Liver (tissue), 8 donors: ENCODE measurements at regions not wholly inside any gene's neighbourhood (a gene's known extent, or its start where the extent isn't known, plus 50 kb on each side); places are given as distances from the start of the nearest gene placed in this dataset.

Experiments used
- DNase-seq: peaks from one replicate; pipeline ENCODE4 v3.0.0-alpha.2; 2017; ENCODE audit warnings: low spot score
- H3K27ac ChIP-seq, 2 donors: one replicate each; pipeline ENCODE4 v1.7.0; 2013; ENCODE audit warnings: inconsistent platforms in 2 of 2, low read length in 2 of 2, control low read depth in 1 of 2, low read depth in 1 of 2, mild to moderate bottlenecking in 1 of 2
- H3K27me3 ChIP-seq, 4 donors: one replicate each; pipeline versions ENCODE4 v1.6.1 to v1.7.0; 2013; ENCODE audit warnings: low read length in 3 of 4, inconsistent platforms in 1 of 4, mild to moderate bottlenecking in 1 of 4, moderate library complexity in 1 of 4; ENCODE audit not compliant: control insufficient read depth in 4 of 4, insufficient read depth in 4 of 4
- H3K36me3 ChIP-seq, 4 donors: one replicate each; pipeline versions ENCODE4 v1.6.1 to v1.7.0; 2013; ENCODE audit warnings: low read length in 3 of 4, mild to moderate bottlenecking in 3 of 4, low read depth in 1 of 4, moderate library complexity in 1 of 4; ENCODE audit not compliant: control insufficient read depth in 4 of 4, insufficient read depth in 3 of 4
- H3K4me1 ChIP-seq, 4 donors: one replicate each; pipeline versions ENCODE4 v1.6.1 to v1.7.0; 2013; ENCODE audit warnings: low read length in 3 of 4, mild to moderate bottlenecking in 3 of 4, moderate library complexity in 1 of 4; ENCODE audit not compliant: control insufficient read depth in 4 of 4, insufficient read depth in 4 of 4
- H3K4me3 ChIP-seq, 3 donors: one replicate each; pipeline versions ENCODE4 v1.6.1 to v1.7.0; 2013; ENCODE audit warnings: low read length in 3 of 3, control low read depth in 1 of 3, low read depth in 1 of 3, mild to moderate bottlenecking in 1 of 3
- H3K9ac ChIP-seq, 2 donors: one replicate each; pipeline ENCODE4 v1.7.0; 2013; ENCODE audit warnings: low read length in 2 of 2, mild to moderate bottlenecking in 2 of 2, moderate library complexity in 2 of 2, control low read depth in 1 of 2, low read depth in 1 of 2
- H3K9me3 ChIP-seq, 4 donors: one replicate each; pipeline versions ENCODE4 v1.6.1 to v1.7.0; 2013; ENCODE audit warnings: low read length in 3 of 4; ENCODE audit not compliant: control insufficient read depth in 4 of 4
- ATF3 ChIP-seq: IDR thresholded peaks from 2 replicates; pipeline ENCODE4 v1.6.1; 2016; ENCODE audit warnings: antibody characterized with exemption
- CTCF ChIP-seq: fragments of 150-350 bp; IDR thresholded peaks from 2 replicates; pipeline ENCODE4 v1.5.1; 2017; ENCODE audit warnings: improper control_type of control experiment, low read depth, low read length; ENCODE audit not compliant: missing input control
- EGR1 ChIP-seq, 2 donors: IDR thresholded peaks; 2 replicates each; pipeline ENCODE4 v1.6.1; 2016 to 2018; ENCODE audit warnings: antibody characterized with exemption in 2 of 2, low read depth in 2 of 2
- FOXA1 ChIP-seq: IDR thresholded peaks from 2 replicates; pipeline ENCODE4 v1.6.1; 2016; ENCODE audit warnings: antibody characterized with exemption
- FOXA2 ChIP-seq: IDR thresholded peaks from 2 replicates; pipeline ENCODE4 v1.6.1; 2016; ENCODE audit warnings: antibody characterized with exemption
- GABPA ChIP-seq, 2 donors: IDR thresholded peaks in 1 of 2; conservative IDR thresholded peaks in 1 of 2; 2 replicates each; pipeline ENCODE4 v1.6.1; 2016; ENCODE audit warnings: antibody characterized with exemption in 2 of 2, mild to moderate bottlenecking in 1 of 2, moderate library complexity in 1 of 2
- HNF4A ChIP-seq, 2 donors: conservative IDR thresholded peaks; 2 replicates each; pipeline ENCODE4 v1.6.1; 2016; ENCODE audit warnings: antibody characterized with exemption in 2 of 2, mild to moderate bottlenecking in 2 of 2
- JUND ChIP-seq, 2 donors: IDR thresholded peaks; 2 replicates each; pipeline ENCODE4 v1.6.1; 2016; ENCODE audit warnings: antibody characterized with exemption in 2 of 2
- MAX ChIP-seq: IDR thresholded peaks from 2 replicates; pipeline ENCODE4 v1.6.1; 2016; ENCODE audit warnings: antibody characterized with exemption
- NR2F2 ChIP-seq: IDR thresholded peaks from 2 replicates; pipeline ENCODE4 v1.6.1; 2016; ENCODE audit warnings: antibody characterized with exemption
- RAD21 ChIP-seq, 2 donors: IDR thresholded peaks; 2 replicates each; pipeline ENCODE4 v1.6.1; 2016; ENCODE audit warnings: antibody characterized with exemption in 2 of 2, mild to moderate bottlenecking in 2 of 2
- REST ChIP-seq: IDR thresholded peaks from 2 replicates; pipeline ENCODE4 v1.6.1; 2016; ENCODE audit warnings: antibody characterized with exemption, mild to moderate bottlenecking
- RXRA ChIP-seq, 2 donors: IDR thresholded peaks; 2 replicates each; pipeline ENCODE4 v1.6.1; 2017 to 2018; ENCODE audit warnings: antibody characterized with exemption in 2 of 2, mild to moderate bottlenecking in 1 of 2
- SP1 ChIP-seq: IDR thresholded peaks from 2 replicates; pipeline ENCODE4 v1.6.1; 2018; ENCODE audit warnings: antibody characterized with exemption, mild to moderate bottlenecking
- TAF1 ChIP-seq: conservative IDR thresholded peaks from 2 replicates; pipeline ENCODE4 v1.6.1; 2016; ENCODE audit warnings: antibody characterized with exemption, mild to moderate bottlenecking
- YY1 ChIP-seq: IDR thresholded peaks from 2 replicates; pipeline ENCODE4 v1.6.1; 2016; ENCODE audit warnings: antibody characterized with exemption, mild to moderate bottlenecking
- WGBS: extraction: QIAGEN DNeasy Blood & Tissue Kit; methylation state at CpG from one replicate; pipeline ENCODE4 v1.1.7; 2013; 5-methylcytosine and 5-hydroxymethylcytosine counted together
- TF ChIP-seq, protein P1 (sequence below): IDR thresholded peaks from 2 replicates; pipeline ENCODE4 v1.6.1; 2016; ENCODE audit warnings: antibody characterized with exemption
- donor health status: healthy.
- donor health status: healthy.
- donor health status: healthy.
- donor health status: healthy.
- donor health status: healthy.

DNA sequence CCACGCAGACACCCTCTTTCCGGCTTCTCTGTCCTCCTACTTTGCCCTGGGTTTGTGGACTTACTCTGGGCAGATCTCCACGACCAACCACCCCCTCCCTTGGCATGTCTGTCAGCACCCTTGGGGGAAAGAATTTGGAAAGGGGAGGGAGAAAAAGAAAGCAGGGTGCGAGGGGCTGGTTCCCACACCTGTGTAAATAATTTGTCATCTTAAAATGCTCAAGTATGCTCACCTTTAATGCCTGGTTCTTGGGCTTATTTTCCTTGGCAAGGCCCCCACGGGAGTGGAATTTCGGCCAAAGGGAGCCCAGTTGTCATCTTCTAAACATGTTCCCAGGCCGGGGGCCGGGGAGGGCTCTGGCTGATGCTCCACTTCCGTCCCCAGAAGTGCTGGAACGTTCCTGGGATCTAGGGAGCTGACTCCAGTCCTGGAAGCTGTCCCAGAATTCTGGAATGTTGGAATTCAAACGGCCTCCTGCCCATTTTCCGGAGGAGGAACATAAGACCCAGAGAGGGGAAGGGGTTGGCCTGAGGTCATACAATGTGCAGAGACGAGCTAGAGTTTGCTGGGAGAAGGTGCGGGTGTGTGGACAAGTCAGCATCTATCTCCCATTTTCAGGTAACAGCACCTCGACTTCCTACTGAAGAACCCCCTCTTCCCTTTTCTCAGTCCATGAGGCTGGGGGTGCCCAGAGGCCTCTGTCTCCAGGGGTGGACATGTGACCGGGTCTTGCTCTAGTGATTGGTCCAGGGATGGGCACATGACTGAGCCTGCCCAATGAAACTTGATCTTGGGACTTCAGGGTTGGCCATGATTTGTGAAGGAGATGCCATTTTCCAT lies 122.3 kb downstream of the CEBPB start (continued):
- TF ChIP-seq NR2F2 (peak; percentile 91), GABPA (IDR thresholded peaks at IDR 0.05 in 1 of 2, conservative IDR thresholded peaks at IDR 0.05 in 1 of 2) (peak; percentile 31 to 63), SP1 (peak; percentile 74), RAD21 (IDR thresholded peaks at IDR 0.05) (peak; percentile 46 to 57), TAF1 (no peak), CTCF (no peak), EGR1 (IDR thresholded peaks at IDR 0.05; ENCODE audit: low read depth in 2 of 2) (peak in 1 of 2 donors; percentile 15), YY1 (peak; percentile 32)

- Histone ChIP-seq H3K27ac (peak overlapping the region; percentile 59 to 60), H3K4me1 (peaks cover 6 to 31% (median 14%) of the 10 kb centered on the region in 4 donors), H3K4me3 (no peak overlapping the region), H3K9me3 (no peaks in the 10 kb centered on the region), H3K27me3 (no peaks in the 10 kb centered on the region), H3K36me3 (no peaks in the 10 kb centered on the region), H3K9ac (no peak overlapping the region)
- WGBS = 98% methylated on average over 2 of the region's 2 CpGs
- DNase-seq = no peak
- no peak for TF ChIP-seq GABPA (IDR thresholded peaks at IDR 0.05 in 1 of 2, conservative IDR thresholded peaks at IDR 0.05 in 1 of 2)
- TF ChIP-seq NR2F2 = no peak
- TF ChIP-seq SP1 = no peak
Observed at GRCh38 chr20:50313522-50313820, 122.8 kb downstream of the CEBPB start.

GRCh38 chr20:50313827-50314677 lies 123.4 kb downstream of the CEBPB start:
- Histone ChIP-seq H3K36me3 (no peaks in the 10 kb centered on the region), H3K27ac (no peak overlapping the region), H3K9me3 (no peaks in the 10 kb centered on the region), H3K27me3 (no peaks in the 10 kb centered on the region), H3K4me3 (no peak overlapping the region), H3K4me1 (peaks cover 3 to 28% (median 12%) of the 10 kb centered on the region in 4 donors), H3K9ac (no peak overlapping the region)
- DNase-seq = no peak
- 90% methylated on average over 16 of the region's 16 CpGs for WGBS
- TF ChIP-seq JUND (IDR thresholded peaks at IDR 0.05) = no peak
- no peak for TF ChIP-seq NR2F2
- no peak for TF ChIP-seq GABPA (IDR thresholded peaks at IDR 0.05 in 1 of 2, conservative IDR thresholded peaks at IDR 0.05 in 1 of 2)
- TF ChIP-seq YY1 = no peak
- no peak for TF ChIP-seq RAD21 (IDR thresholded peaks at IDR 0.05)
- no peak for TF ChIP-seq SP1
- no peak for TF ChIP-seq TAF1
- TF ChIP-seq MAX = no peak
- TF ChIP-seq FOXA2 = no peak
- no peak for TF ChIP-seq ATF3
- TF ChIP-seq RXRA (IDR thresholded peaks at IDR 0.05) = no peak
- TF ChIP-seq REST = no peak
- no peak for TF ChIP-seq FOXA1
- TF ChIP-seq, protein P1, sequence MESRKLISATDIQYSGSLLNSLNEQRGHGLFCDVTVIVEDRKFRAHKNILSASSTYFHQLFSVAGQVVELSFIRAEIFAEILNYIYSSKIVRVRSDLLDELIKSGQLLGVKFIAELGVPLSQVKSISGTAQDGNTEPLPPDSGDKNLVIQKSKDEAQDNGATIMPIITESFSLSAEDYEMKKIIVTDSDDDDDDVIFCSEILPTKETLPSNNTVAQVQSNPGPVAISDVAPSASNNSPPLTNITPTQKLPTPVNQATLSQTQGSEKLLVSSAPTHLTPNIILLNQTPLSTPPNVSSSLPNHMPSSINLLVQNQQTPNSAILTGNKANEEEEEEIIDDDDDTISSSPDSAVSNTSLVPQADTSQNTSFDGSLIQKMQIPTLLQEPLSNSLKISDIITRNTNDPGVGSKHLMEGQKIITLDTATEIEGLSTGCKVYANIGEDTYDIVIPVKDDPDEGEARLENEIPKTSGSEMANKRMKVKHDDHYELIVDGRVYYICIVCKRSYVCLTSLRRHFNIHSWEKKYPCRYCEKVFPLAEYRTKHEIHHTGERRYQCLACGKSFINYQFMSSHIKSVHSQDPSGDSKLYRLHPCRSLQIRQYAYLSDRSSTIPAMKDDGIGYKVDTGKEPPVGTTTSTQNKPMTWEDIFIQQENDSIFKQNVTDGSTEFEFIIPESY = no peak
- no peak for TF ChIP-seq HNF4A (conservative IDR thresholded peaks at IDR 0.05)
- TF ChIP-seq CTCF = no peak
